ENCODE measurements at regions not wholly inside any gene's neighbourhood (a gene's known extent, or its start where the extent isn't known, plus 50 kb on each side); places are given as distances from the start of the nearest gene placed in this dataset.
"Not testable (repeated sequence)": the region's sequence is repeated elsewhere in the genome, so short reads cannot be mapped to it uniquely, and the experiment has no call there.

- H3K27ac ChIP-seq = no peak overlapping the region
- WGBS, 3 donors = 50 to 51% (median 50%) methylated on average over 2 of the region's 2 CpGs
- TF ChIP-seq EP300 (IDR thresholded peaks at IDR 0.05) (no peak), POLR2A (IDR thresholded peaks at IDR 0.05) (no peak), CTCF (IDR thresholded peaks at IDR 0.05) (no peak)
- H3K9me3 ChIP-seq = no peaks in the 10 kb centered on the region
- intact Hi-C loops (cut with DNase I) = no loop called here
- no peak for DNase-seq
- H3K27me3 ChIP-seq = no peaks in the 10 kb centered on the region
- H3K4me3 ChIP-seq = no peak overlapping the region
- H3K36me3 ChIP-seq = no peaks in the 10 kb centered on the region
- no peaks in the 10 kb centered on the region for H3K4me1 ChIP-seq (ENCODE audit: insufficient read depth)
Observed at GRCh38 chr11:90468923-90469322, 246.1 kb upstream of the CHORDC1 start.

GRCh38 chr11:90465553-90465952 lies 242.7 kb upstream of the CHORDC1 start:
- Histone ChIP-seq H3K4me3 (no peak overlapping the region), H3K36me3 (no peaks in the 10 kb centered on the region), H3K27ac (no peak overlapping the region), H3K27me3 (no peaks in the 10 kb centered on the region), H3K9me3 (no peaks in the 10 kb centered on the region), H3K4me1 (ENCODE audit: insufficient read depth) (no peaks in the 10 kb centered on the region)
- DNase-seq = no peak
- WGBS, 3 donors = 83 to 94% (median 91%) methylated on average over 5 of the region's 5 CpGs
- intact Hi-C loops (cut with DNase I) = no loop called here
- TF ChIP-seq POLR2A (IDR thresholded peaks at IDR 0.05) (no peak), EP300 (IDR thresholded peaks at IDR 0.05) (no peak), CTCF (IDR thresholded peaks at IDR 0.05) (no peak)

DNA sequence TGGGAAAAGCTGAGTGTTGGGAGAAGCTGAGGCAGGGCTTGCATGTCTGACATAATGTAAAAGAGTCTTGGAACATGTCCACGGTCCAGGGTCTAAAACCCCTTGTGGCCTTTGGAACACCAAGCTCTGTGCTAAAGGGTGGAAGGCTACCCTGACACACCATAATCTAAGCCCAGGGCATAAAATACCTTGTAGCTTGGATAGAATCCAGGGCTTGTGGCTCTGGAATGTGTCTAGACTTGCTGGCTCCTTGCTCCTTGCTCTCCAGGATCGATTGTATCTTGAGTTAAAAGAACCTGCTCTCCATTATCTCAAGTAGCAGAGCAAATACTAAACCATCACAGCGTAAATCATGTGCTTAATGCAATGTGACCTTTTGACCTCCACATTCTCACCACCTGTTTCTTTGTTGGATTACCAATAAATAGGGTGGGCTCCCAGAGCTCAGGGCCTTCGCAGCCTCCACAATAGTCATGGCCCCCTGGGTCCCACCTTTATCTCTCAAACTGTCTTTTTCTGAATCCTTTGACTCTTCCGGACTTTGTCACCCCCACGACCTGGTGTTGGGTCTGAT lies 232.6 kb upstream of the CHORDC1 start:
- H3K27me3 ChIP-seq; H3K4me3 ChIP-seq; H3K27ac ChIP-seq; DNase-seq; H3K9me3 ChIP-seq; H3K36me3 ChIP-seq; H3K4me1 ChIP-seq (ENCODE audit: insufficient read depth); intact Hi-C loops (cut with DNase I): not testable (repeated sequence)
- WGBS, 3 donors = 66 to 69% (median 69%) methylated on average over 6 of the region's 6 CpGs

GRCh38 chr11:90453525-90453924 lies 230.7 kb upstream of the CHORDC1 start:
- DNase-seq = no peak
- Histone ChIP-seq H3K4me3 (no peak overlapping the region), H3K36me3 (no peaks in the 10 kb centered on the region), H3K4me1 (ENCODE audit: insufficient read depth) (no peaks in the 10 kb centered on the region), H3K27ac (no peak overlapping the region), H3K27me3 (no peaks in the 10 kb centered on the region), H3K9me3 (no peaks in the 10 kb centered on the region)
- TF ChIP-seq POLR2A (IDR thresholded peaks at IDR 0.05) (no peak), EP300 (IDR thresholded peaks at IDR 0.05) (no peak), CTCF (IDR thresholded peaks at IDR 0.05) (no peak)
- intact Hi-C loops (cut with DNase I) = no loop called here

- Histone ChIP-seq H3K27me3 (no peaks in the 10 kb centered on the region), H3K9me3 (no peaks in the 10 kb centered on the region), H3K27ac (no peak overlapping the region), H3K4me1 (ENCODE audit: insufficient read depth) (no peaks in the 10 kb centered on the region), H3K36me3 (no peaks in the 10 kb centered on the region), H3K4me3 (no peak overlapping the region)
- DNase-seq = no peak
- intact Hi-C loops (cut with DNase I) = no loop called here
- WGBS, 3 donors = 98 to 99% (median 98%) methylated on average over 2 of the region's 2 CpGs
- TF ChIP-seq EP300 (IDR thresholded peaks at IDR 0.05) (no peak), POLR2A (IDR thresholded peaks at IDR 0.05) (no peak), CTCF (IDR thresholded peaks at IDR 0.05) (no peak)
Observed at GRCh38 chr11:90449606-90450005, 226.8 kb upstream of the CHORDC1 start.

All from ovary (tissue), 7 donors.